HepG2 (cell line): ENCODE measurements at regions not wholly inside any gene's neighbourhood (a gene's known extent, or its start where the extent isn't known, plus 50 kb on each side); places are given as distances from the start of the nearest gene placed in this dataset.

Experiments used
- ATAC-seq: fragments of 200-7000 bp; cut with Tn5 transposase; 3 replicates; pipeline ENCODE4 v1.9.1; 2020; ENCODE audit warnings: mild to moderate bottlenecking, moderate library complexity
- BruUV-seq: library from RNA; stranded (reverse); fragments of 400-500 nt; replicated peaks from 2 replicates; lab custom pipeline; 2021; lab: Mats Ljungman, UMichigan
- CTCF ChIA-PET: fragments of 300-600 bp; formaldehyde crosslinking; extraction: SDS; loops from one replicate; lab custom pipeline; 2021; ENCODE audit warnings: low total read pairs, inconsistent platforms, low intra/inter-chr PET ratio; lab: Yijun Ruan, JAX
- POLR2A ChIA-PET: fragments of 350-600 bp; sonication (Branson Sonifier 250); formaldehyde crosslinking; loops from one replicate; lab custom pipeline; 2020; ENCODE audit warnings: antibody characterized with exemption, inconsistent platforms; lab: Yijun Ruan, JAX
- DNase-seq: peaks from one replicate; pipeline ENCODE4 v3.0.0-alpha.2; 2015; ENCODE audit warnings: low spot score
- FAIRE-seq: peaks from 3 replicates; lab custom pipeline; 2011; peaks lifted over from hg19 to GRCh38; lab: Jason Lieb, UNC
- H2AFZ ChIP-seq: one replicate; pipeline ENCODE4 v1.6.1; 2011; ENCODE audit warnings: low read length, inconsistent platforms
- H3K27ac ChIP-seq: fragments of 300-600 bp; 3 replicates; pipeline ENCODE4 v1.8.0; 2011; ENCODE audit warnings: mixed run types, mild to moderate bottlenecking, mixed read lengths, low read length, inconsistent platforms; ENCODE audit not compliant: insufficient read depth; ENCODE audit errors: extremely low read length
- H3K27me3 ChIP-seq, 2 experiments: fragments of 200-600 bp in 1 of 2; 2 replicates in 1 of 2; 3 replicates in 1 of 2; pipeline versions ENCODE4 v1.6.0 to v1.8.0; 2011; ENCODE audit warnings: low read length in 2 of 2, mild to moderate bottlenecking in 2 of 2, moderate library complexity in 2 of 2, inconsistent platforms in 1 of 2; ENCODE audit not compliant: insufficient read depth in 2 of 2, control insufficient read depth in 1 of 2
- H3K36me3 ChIP-seq, 2 experiments: fragments of 200-600 bp in 1 of 2; replicated peaks in 1 of 2; 2 replicates in 1 of 2; 3 replicates in 1 of 2; pipeline versions ENCODE4 v1.5.1 to v1.8.0; 2011; ENCODE audit warnings: low read length in 2 of 2, inconsistent platforms in 1 of 2; ENCODE audit not compliant: insufficient read depth in 2 of 2, control insufficient read depth in 1 of 2
- H3K4me1 ChIP-seq: 2 replicates; pipeline ENCODE4 v1.5.1; 2012; ENCODE audit warnings: low read length, inconsistent platforms; ENCODE audit not compliant: insufficient read depth
- H3K4me2 ChIP-seq: 2 replicates; pipeline ENCODE4 v1.6.0; 2011; ENCODE audit warnings: low read depth, low read length, inconsistent platforms
- H3K4me3 ChIP-seq, 3 experiments: fragments of 200-600 bp in 1 of 3; sonication (generic), shearing (Covaris generic) in 1 of 3; replicated peaks in 1 of 3; 2 replicates each; pipeline ENCODE4 v1.5.1; 2011 to 2016; ENCODE audit warnings: low read length in 3 of 3, inconsistent platforms in 2 of 3, low read depth in 2 of 3, mild to moderate bottlenecking in 2 of 3, control low read depth in 1 of 3, mixed read lengths in 1 of 3; ENCODE audit not compliant: insufficient read depth in 1 of 3
- H3K79me2 ChIP-seq: one replicate; pipeline ENCODE4 v1.6.1; 2011; ENCODE audit warnings: low read length, inconsistent platforms; ENCODE audit not compliant: insufficient read depth
- H3K9ac ChIP-seq: 2 replicates; pipeline ENCODE4 v1.6.0; 2011; ENCODE audit warnings: mild to moderate bottlenecking, low read depth, low read length, inconsistent platforms; ENCODE audit not compliant: insufficient read depth
- H3K9me3 ChIP-seq: 2 replicates; pipeline ENCODE4 v1.5.1; 2012; ENCODE audit warnings: mild to moderate bottlenecking, low read length
- H4K20me1 ChIP-seq: 2 replicates; pipeline ENCODE4 v1.6.0; 2011; ENCODE audit warnings: inconsistent platforms, mild to moderate bottlenecking, low read length, moderate library complexity; ENCODE audit not compliant: insufficient read depth
- ERF ChIP-seq: IDR thresholded peaks from 2 replicates; pipeline ENCODE4 v1.6.1; 2018; ENCODE audit warnings: missing biosample characterization, missing genetic modification reagents
- FOXA1 ChIP-seq, 2 experiments: fragments of 450-650 bp in 1 of 2; sonication (generic) in 1 of 2; formaldehyde crosslinking in 1 of 2; IDR thresholded peaks; 2 replicates each; pipeline versions ENCODE4 v1.4.0 to v1.6.1; 2016 to 2020; ENCODE audit warnings: missing genetic modification reagents in 1 of 2
- HES4 ChIP-seq: sonication (generic); formaldehyde crosslinking; IDR thresholded peaks from 2 replicates; pipeline ENCODE4 v1.9.0; 2021; ENCODE audit warnings: mild to moderate bottlenecking, missing genetic modification reagents, borderline replicate concordance
- MIER3 ChIP-seq: IDR thresholded peaks from 2 replicates; pipeline ENCODE4 v1.6.1; 2016; ENCODE audit warnings: missing compliant biosample characterization, borderline replicate concordance
- MLXIP ChIP-seq: sonication (generic); formaldehyde crosslinking; IDR thresholded peaks from 2 replicates; pipeline ENCODE4 v1.9.0; 2021; ENCODE audit warnings: missing genetic modification reagents, borderline replicate concordance
- NR2F6 ChIP-seq, 2 experiments: IDR thresholded peaks; 2 replicates each; pipeline ENCODE4 v1.6.1; 2016; ENCODE audit warnings: antibody characterized with exemption in 1 of 2, mild to moderate bottlenecking in 1 of 2
- PAF1 ChIP-seq: IDR thresholded peaks from 2 replicates; pipeline ENCODE4 v1.6.1; 2016; ENCODE audit warnings: missing genetic modification reagents, missing compliant biosample characterization
- RAD21 ChIP-seq: fragments of 450-650 bp; formaldehyde crosslinking; IDR thresholded peaks from 2 replicates; pipeline ENCODE4 v1.5.0; 2020; ENCODE audit warnings: mild to moderate bottlenecking
- RORA ChIP-seq: sonication (generic); formaldehyde crosslinking; IDR thresholded peaks from 2 replicates; pipeline ENCODE4 v1.5.0; 2020; ENCODE audit warnings: mild to moderate bottlenecking, missing genetic modification reagents, moderate library complexity
- WGBS: methylation state at CpG from one replicate; pipeline ENCODE4 v1.1.6; 2017; ENCODE audit warnings: low lambda C conversion rate; 5-methylcytosine and 5-hydroxymethylcytosine counted together
- in situ Hi-C: cut with HindIII; loops from 2 replicates; pipeline ENCODE4 v1.10.0; 2017; ENCODE audit warnings: low pct_unique_long_range_greater_than_20kb; ENCODE audit not compliant: extremely low pct_ligation_motif_present
- intact Hi-C: fragments of 100-400 bp; cut with micrococcal nuclease; formaldehyde crosslinking; loops from one replicate; pipeline ENCODE4 v1.10.0; 2022; ENCODE audit not compliant: unreplicated experiment
- TF ChIP-seq, protein P1 (sequence below): sonication (generic); formaldehyde crosslinking; IDR thresholded peaks from 2 replicates; pipeline ENCODE4 v1.4.0; 2020; ENCODE audit warnings: missing genetic modification reagents
- TF ChIP-seq, protein P2 (sequence below): sonication (generic); formaldehyde crosslinking; IDR thresholded peaks from 2 replicates; pipeline ENCODE4 v1.8.0; 2022; ENCODE audit warnings: mild to moderate bottlenecking, missing genetic modification reagents, borderline replicate concordance
- TF ChIP-seq, protein P3 (sequence below): sonication (generic); formaldehyde crosslinking; IDR thresholded peaks from 2 replicates; pipeline ENCODE4 v1.5.1; 2020; ENCODE audit warnings: missing genetic modification reagents, mild to moderate bottlenecking, borderline replicate concordance
- TF ChIP-seq, protein P4 (sequence below): sonication (generic); formaldehyde crosslinking; IDR thresholded peaks from 2 replicates; pipeline ENCODE4 v1.9.0; 2021; ENCODE audit warnings: missing genetic modification reagents, borderline replicate concordance

DNA sequence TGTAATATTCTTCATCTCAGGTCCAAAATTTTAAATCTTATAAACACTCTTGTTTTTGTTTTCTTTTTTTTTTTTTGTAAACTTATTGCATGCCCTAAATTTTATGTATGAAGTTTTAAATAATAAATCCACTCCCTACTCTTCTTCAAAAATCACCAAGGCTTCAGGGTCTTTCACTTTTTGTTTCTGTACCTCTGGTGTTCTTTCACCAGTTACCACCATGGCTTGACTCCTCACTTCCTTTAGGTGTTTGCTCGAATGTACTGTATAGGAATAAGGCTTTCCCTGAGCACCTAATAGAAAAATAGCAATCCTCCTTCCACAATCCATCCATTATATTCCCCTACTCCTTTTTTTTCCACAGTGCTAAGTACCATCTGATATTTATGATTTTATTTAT lies 962.8 kb upstream of the POT1 start:
- Histone ChIP-seq H3K36me3 (no peaks in the 10 kb centered on the region), H3K4me1 (no peaks in the 10 kb centered on the region), H3K27me3 (no peaks in the 10 kb centered on the region), H3K79me2 (no peaks in the 10 kb centered on the region), H3K9me3 (peaks cover 66% of the 10 kb centered on the region), H2AFZ (no peak overlapping the region), H4K20me1 (no peaks in the 10 kb centered on the region), H3K9ac (no peak overlapping the region), H3K27ac (no peak overlapping the region), H3K4me2 (no peak overlapping the region), H3K4me3 (no peak overlapping the region)
- DNase-seq (no peak), FAIRE-seq (no peak), ATAC-seq (no peak)
- ChIA-PET POLR2A (no interaction called here), CTCF (no interaction called here)
- 0% methylated on average over 1 of the region's 1 CpG for WGBS
- BruUV-seq, result no TSS peak
- intact Hi-C loops, result no loop called here
- in situ Hi-C loops, result no loop called here
- TF ChIP-seq PAF1 (CRISPR knock-in tag), result no peak
- no peak for TF ChIP-seq ERF (CRISPR knock-in tag)
- TF ChIP-seq FOXA1 (IDR thresholded peaks at IDR 0.05), result no peak
- no peak for TF ChIP-seq FOXA1 (CRISPR knock-in tag; IDR thresholded peaks at IDR 0.05)
- no peak for TF ChIP-seq RAD21 (CRISPR knock-in tag)
- TF ChIP-seq HES4 (CRISPR knock-in tag), result no peak
- TF ChIP-seq MIER3 (CRISPR knock-in tag), result no peak
- no peak for TF ChIP-seq NR2F6 (IDR thresholded peaks at IDR 0.05)
- no peak for TF ChIP-seq NR2F6 (CRISPR knock-in tag; IDR thresholded peaks at IDR 0.05)
- TF ChIP-seq RORA (CRISPR knock-in tag), result no peak
- TF ChIP-seq, protein P1, sequence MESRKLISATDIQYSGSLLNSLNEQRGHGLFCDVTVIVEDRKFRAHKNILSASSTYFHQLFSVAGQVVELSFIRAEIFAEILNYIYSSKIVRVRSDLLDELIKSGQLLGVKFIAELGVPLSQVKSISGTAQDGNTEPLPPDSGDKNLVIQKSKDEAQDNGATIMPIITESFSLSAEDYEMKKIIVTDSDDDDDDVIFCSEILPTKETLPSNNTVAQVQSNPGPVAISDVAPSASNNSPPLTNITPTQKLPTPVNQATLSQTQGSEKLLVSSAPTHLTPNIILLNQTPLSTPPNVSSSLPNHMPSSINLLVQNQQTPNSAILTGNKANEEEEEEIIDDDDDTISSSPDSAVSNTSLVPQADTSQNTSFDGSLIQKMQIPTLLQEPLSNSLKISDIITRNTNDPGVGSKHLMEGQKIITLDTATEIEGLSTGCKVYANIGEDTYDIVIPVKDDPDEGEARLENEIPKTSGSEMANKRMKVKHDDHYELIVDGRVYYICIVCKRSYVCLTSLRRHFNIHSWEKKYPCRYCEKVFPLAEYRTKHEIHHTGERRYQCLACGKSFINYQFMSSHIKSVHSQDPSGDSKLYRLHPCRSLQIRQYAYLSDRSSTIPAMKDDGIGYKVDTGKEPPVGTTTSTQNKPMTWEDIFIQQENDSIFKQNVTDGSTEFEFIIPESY (CRISPR knock-in tag), result no peak
- TF ChIP-seq, protein P2, sequence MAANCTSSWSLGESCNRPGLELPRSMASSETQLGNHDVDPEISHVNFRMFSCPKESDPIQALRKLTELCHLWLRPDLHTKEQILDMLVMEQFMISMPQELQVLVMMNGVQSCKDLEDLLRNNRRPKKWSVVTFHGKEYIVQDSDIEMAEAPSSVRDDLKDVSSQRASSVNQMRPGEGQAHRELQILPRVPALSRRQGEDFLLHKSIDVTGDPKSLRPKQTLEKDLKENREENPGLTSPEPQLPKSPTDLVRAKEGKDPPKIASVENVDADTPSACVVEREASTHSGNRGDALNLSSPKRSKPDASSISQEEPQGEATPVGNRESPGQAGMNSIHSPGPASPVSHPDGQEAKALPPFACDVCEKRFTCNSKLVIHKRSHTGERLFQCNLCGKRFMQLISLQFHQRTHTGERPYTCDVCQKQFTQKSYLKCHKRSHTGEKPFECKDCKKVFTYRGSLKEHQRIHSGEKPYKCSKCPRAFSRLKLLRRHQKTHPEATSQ, result no peak
- TF ChIP-seq, protein P3, sequence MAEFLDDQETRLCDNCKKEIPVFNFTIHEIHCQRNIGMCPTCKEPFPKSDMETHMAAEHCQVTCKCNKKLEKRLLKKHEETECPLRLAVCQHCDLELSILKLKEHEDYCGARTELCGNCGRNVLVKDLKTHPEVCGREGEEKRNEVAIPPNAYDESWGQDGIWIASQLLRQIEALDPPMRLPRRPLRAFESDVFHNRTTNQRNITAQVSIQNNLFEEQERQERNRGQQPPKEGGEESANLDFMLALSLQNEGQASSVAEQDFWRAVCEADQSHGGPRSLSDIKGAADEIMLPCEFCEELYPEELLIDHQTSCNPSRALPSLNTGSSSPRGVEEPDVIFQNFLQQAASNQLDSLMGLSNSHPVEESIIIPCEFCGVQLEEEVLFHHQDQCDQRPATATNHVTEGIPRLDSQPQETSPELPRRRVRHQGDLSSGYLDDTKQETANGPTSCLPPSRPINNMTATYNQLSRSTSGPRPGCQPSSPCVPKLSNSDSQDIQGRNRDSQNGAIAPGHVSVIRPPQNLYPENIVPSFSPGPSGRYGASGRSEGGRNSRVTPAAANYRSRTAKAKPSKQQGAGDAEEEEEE, result no peak
- TF ChIP-seq, protein P4, sequence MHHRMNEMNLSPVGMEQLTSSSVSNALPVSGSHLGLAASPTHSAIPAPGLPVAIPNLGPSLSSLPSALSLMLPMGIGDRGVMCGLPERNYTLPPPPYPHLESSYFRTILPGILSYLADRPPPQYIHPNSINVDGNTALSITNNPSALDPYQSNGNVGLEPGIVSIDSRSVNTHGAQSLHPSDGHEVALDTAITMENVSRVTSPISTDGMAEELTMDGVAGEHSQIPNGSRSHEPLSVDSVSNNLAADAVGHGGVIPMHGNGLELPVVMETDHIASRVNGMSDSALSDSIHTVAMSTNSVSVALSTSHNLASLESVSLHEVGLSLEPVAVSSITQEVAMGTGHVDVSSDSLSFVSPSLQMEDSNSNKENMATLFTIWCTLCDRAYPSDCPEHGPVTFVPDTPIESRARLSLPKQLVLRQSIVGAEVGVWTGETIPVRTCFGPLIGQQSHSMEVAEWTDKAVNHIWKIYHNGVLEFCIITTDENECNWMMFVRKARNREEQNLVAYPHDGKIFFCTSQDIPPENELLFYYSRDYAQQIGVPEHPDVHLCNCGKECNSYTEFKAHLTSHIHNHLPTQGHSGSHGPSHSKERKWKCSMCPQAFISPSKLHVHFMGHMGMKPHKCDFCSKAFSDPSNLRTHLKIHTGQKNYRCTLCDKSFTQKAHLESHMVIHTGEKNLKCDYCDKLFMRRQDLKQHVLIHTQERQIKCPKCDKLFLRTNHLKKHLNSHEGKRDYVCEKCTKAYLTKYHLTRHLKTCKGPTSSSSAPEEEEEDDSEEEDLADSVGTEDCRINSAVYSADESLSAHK, result no peak
- no peak for TF ChIP-seq MLXIP (CRISPR knock-in tag)
